ENCODE measurements at regions not wholly inside any gene's neighbourhood (a gene's known extent, or its start where the extent isn't known, plus 50 kb on each side); places are given as distances from the start of the nearest gene placed in this dataset.
"Not testable (repeated sequence)": the region's sequence is repeated elsewhere in the genome, so short reads cannot be mapped to it uniquely, and the experiment has no call there.

GRCh38 chr4:134145369-134145768 lies 56.2 kb downstream of the PABPC4L start:
- DNase-seq, result no peak

- DNase-seq, result no peak
Observed at GRCh38 chr4:134144337-134144736, 57.3 kb downstream of the PABPC4L start.

GRCh38 chr4:134141728-134142127 lies 59.9 kb downstream of the PABPC4L start:
- DNase-seq, result no peak

GRCh38 chr4:134139188-134139587 lies 62.4 kb downstream of the PABPC4L start:
- DNase-seq, result no peak

- DNase-seq, result no peak
Observed at GRCh38 chr4:134132086-134132783, 69.4 kb downstream of the PABPC4L start.

- DNase-seq, result no peak
Observed at GRCh38 chr4:134126955-134127354, 74.6 kb downstream of the PABPC4L start.

GRCh38 chr4:134126000-134126560 lies 75.5 kb downstream of the PABPC4L start:
- no peak for DNase-seq

- no peak for DNase-seq
Observed at GRCh38 chr4:134122903-134123302, 78.7 kb downstream of the PABPC4L start.

GRCh38 chr4:134117392-134118183 lies 84.0 kb downstream of the PABPC4L start:
- no peak for DNase-seq

- no peak for DNase-seq
Observed at GRCh38 chr4:134089885-134090284, 111.7 kb downstream of the PABPC4L start.

- DNase-seq, result no peak
Observed at GRCh38 chr4:134085496-134085895, 116.1 kb downstream of the PABPC4L start.

- not testable (repeated sequence) for DNase-seq
Observed at GRCh38 chr4:134079085-134079484, 122.5 kb downstream of the PABPC4L start.

- no peak for DNase-seq
Observed at GRCh38 chr4:134078230-134078914, 123.2 kb downstream of the PABPC4L start.

GRCh38 chr4:134073711-134074110 lies 127.9 kb downstream of the PABPC4L start:
- no peak for DNase-seq

- no peak for DNase-seq
Observed at GRCh38 chr4:134072137-134072536, 129.5 kb downstream of the PABPC4L start.

GRCh38 chr4:134070174-134070573 lies 131.4 kb downstream of the PABPC4L start:
- no peak for DNase-seq

GRCh38 chr4:134057356-134057755 lies 144.2 kb downstream of the PABPC4L start:
- DNase-seq, result no peak

- not testable (repeated sequence) for DNase-seq
Observed at GRCh38 chr4:134046221-134046620, 155.4 kb downstream of the PABPC4L start.

GRCh38 chr4:134045411-134045810 lies 156.2 kb downstream of the PABPC4L start:
- no peak for DNase-seq

- DNase-seq, result no peak
Observed at GRCh38 chr4:134043266-134043665, 158.3 kb downstream of the PABPC4L start.

- no peak for DNase-seq
Observed at GRCh38 chr4:134028421-134028820, 173.2 kb downstream of the PABPC4L start.

GRCh38 chr4:134027931-134028330 lies 173.7 kb downstream of the PABPC4L start:
- no peak for DNase-seq

GRCh38 chr4:134024251-134024650 lies 177.3 kb downstream of the PABPC4L start:
- DNase-seq, result no peak

Data from femur (tissue), 1 donor.